Choroid plexus epithelial cell (primary cell): ENCODE measurements at regions not wholly inside any gene's neighbourhood (a gene's known extent, or its start where the extent isn't known, plus 50 kb on each side); places are given as distances from the start of the nearest gene placed in this dataset.
A peak's percentile ranks its signal among the peaks of the same experiment; 100 is the strongest.
"Not testable (repeated sequence)": the region's sequence is repeated elsewhere in the genome, so short reads cannot be mapped to it uniquely, and the experiment has no call there.

ENCODE experiments used
- DNase-seq: peaks from one replicate; pipeline ENCODE4 v3.0.0-alpha.2; 2010; ENCODE audit warnings: low read depth
- H3K4me3 ChIP-seq: 2 replicates; pipeline ENCODE4 v1.5.1; 2011; ENCODE audit warnings: low read depth, mild to moderate bottlenecking, control low read depth, low read length, moderate library complexity
- CTCF ChIP-seq: conservative IDR thresholded peaks from 2 replicates; pipeline ENCODE4 v1.5.1; 2011; ENCODE audit warnings: low read depth, mild to moderate bottlenecking, control low read depth, inconsistent platforms, low read length, moderate library complexity

- no peak overlapping the region for H3K4me3 ChIP-seq
- TF ChIP-seq CTCF = no peak
- no peak for DNase-seq
These were observed 234.4 kb downstream of the ARL4A start for GRCh38 chr7:12921751-12922345.

- TF ChIP-seq CTCF = no peak
- DNase-seq = peak; percentile 45
- H3K4me3 ChIP-seq = no peak overlapping the region
These were observed 236.5 kb downstream of the ARL4A start for GRCh38 chr7:12923971-12924370.

GRCh38 chr7:12926206-12926605, 238.8 kb downstream of the ARL4A start:
- TF ChIP-seq CTCF = no peak
- no peak overlapping the region for H3K4me3 ChIP-seq
- peak; percentile 47 for DNase-seq

- peak; percentile 6 for DNase-seq
- no peak overlapping the region for H3K4me3 ChIP-seq
- TF ChIP-seq CTCF = no peak
These were observed 240.4 kb downstream of the ARL4A start for GRCh38 chr7:12927635-12928434.

GRCh38 chr7:12929476-12930140, 242.2 kb downstream of the ARL4A start:
- peak; percentile 36 for DNase-seq
- TF ChIP-seq CTCF = no peak
- H3K4me3 ChIP-seq = no peak overlapping the region

GRCh38 chr7:12930534-12930933, 243.1 kb downstream of the ARL4A start:
- peak; percentile 62 for DNase-seq
- no peak overlapping the region for H3K4me3 ChIP-seq
- no peak for TF ChIP-seq CTCF

- H3K4me3 ChIP-seq, DNase-seq: not testable (repeated sequence)
These were observed 244.0 kb downstream of the ARL4A start for GRCh38 chr7:12931465-12931864.
